Hepatocyte (in vitro differentiated cells): ENCODE measurements at regions not wholly inside any gene's neighbourhood (a gene's known extent, or its start where the extent isn't known, plus 50 kb on each side); places are given as distances from the start of the nearest gene placed in this dataset.

Experiments
- CTCF ChIP-seq: fragments of 200-600 bp; sonication (generic); IDR thresholded peaks from 2 replicates; pipeline ENCODE4 v1.5.1; 2016; ENCODE audit warnings: antibody characterized with exemption, mild to moderate bottlenecking; ENCODE audit not compliant: poor library complexity
- EZH2 ChIP-seq: fragments of 200-600 bp; sonication (generic); IDR thresholded peaks from 2 replicates; pipeline ENCODE4 v1.6.1; 2016; ENCODE audit warnings: antibody characterized with exemption, mild to moderate bottlenecking, borderline replicate concordance

GRCh38 chr11:29634244-29634643 lies 382.6 kb downstream of the KCNA4 start:
- TF ChIP-seq CTCF (peak; percentile 23), EZH2 (no peak)
